ENCODE measurements at regions not wholly inside any gene's neighbourhood (a gene's known extent, or its start where the extent isn't known, plus 50 kb on each side); places are given as distances from the start of the nearest gene placed in this dataset.
A peak's percentile ranks its signal among the peaks of the same experiment; 100 is the strongest.

GRCh38 chr7:26504411-26505120, 212.9 kb downstream of the SNX10 start:
- Histone ChIP-seq H3K36me3 (no peaks in the 10 kb centered on the region), H3K27me3 (no peaks in the 10 kb centered on the region), H3K4me3 (no peak overlapping the region), H3K4me1 (no peaks in the 10 kb centered on the region), H3K9me3 (no peaks in the 10 kb centered on the region), H3K9ac (ENCODE audit: low read depth in 2 of 2, low read length in 2 of 2) (no peak overlapping the region), H3K27ac (no peak overlapping the region)
- intact Hi-C loops (cut with DNase I), result loop anchor here (10.0 kb wide), 1 partner anchor 160 kb away; no protein-coding TSS in a partner anchor
- no peak for DNase-seq
- TF ChIP-seq, protein P1, sequence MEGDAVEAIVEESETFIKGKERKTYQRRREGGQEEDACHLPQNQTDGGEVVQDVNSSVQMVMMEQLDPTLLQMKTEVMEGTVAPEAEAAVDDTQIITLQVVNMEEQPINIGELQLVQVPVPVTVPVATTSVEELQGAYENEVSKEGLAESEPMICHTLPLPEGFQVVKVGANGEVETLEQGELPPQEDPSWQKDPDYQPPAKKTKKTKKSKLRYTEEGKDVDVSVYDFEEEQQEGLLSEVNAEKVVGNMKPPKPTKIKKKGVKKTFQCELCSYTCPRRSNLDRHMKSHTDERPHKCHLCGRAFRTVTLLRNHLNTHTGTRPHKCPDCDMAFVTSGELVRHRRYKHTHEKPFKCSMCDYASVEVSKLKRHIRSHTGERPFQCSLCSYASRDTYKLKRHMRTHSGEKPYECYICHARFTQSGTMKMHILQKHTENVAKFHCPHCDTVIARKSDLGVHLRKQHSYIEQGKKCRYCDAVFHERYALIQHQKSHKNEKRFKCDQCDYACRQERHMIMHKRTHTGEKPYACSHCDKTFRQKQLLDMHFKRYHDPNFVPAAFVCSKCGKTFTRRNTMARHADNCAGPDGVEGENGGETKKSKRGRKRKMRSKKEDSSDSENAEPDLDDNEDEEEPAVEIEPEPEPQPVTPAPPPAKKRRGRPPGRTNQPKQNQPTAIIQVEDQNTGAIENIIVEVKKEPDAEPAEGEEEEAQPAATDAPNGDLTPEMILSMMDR (IDR thresholded peaks at IDR 0.05), result no peak

- no peak overlapping the region for H3K27ac ChIP-seq
- no peaks in the 10 kb centered on the region for H3K36me3 ChIP-seq
- DNase-seq, result no peak
- no peaks in the 10 kb centered on the region for H3K9me3 ChIP-seq
- no peak overlapping the region for H3K4me3 ChIP-seq
- intact Hi-C loops (cut with DNase I), result loop anchor here (10.0 kb wide), 1 partner anchor 159 kb away; no protein-coding TSS in a partner anchor
- no peaks in the 10 kb centered on the region for H3K4me1 ChIP-seq
- H3K27me3 ChIP-seq, result no peaks in the 10 kb centered on the region
- TF ChIP-seq, protein P1 (IDR thresholded peaks at IDR 0.05), result no peak
- H3K9ac ChIP-seq (ENCODE audit: low read depth in 2 of 2, low read length in 2 of 2), result no peak overlapping the region
These were observed 214.5 kb downstream of the SNX10 start for GRCh38 chr7:26506196-26506595.

DNA sequence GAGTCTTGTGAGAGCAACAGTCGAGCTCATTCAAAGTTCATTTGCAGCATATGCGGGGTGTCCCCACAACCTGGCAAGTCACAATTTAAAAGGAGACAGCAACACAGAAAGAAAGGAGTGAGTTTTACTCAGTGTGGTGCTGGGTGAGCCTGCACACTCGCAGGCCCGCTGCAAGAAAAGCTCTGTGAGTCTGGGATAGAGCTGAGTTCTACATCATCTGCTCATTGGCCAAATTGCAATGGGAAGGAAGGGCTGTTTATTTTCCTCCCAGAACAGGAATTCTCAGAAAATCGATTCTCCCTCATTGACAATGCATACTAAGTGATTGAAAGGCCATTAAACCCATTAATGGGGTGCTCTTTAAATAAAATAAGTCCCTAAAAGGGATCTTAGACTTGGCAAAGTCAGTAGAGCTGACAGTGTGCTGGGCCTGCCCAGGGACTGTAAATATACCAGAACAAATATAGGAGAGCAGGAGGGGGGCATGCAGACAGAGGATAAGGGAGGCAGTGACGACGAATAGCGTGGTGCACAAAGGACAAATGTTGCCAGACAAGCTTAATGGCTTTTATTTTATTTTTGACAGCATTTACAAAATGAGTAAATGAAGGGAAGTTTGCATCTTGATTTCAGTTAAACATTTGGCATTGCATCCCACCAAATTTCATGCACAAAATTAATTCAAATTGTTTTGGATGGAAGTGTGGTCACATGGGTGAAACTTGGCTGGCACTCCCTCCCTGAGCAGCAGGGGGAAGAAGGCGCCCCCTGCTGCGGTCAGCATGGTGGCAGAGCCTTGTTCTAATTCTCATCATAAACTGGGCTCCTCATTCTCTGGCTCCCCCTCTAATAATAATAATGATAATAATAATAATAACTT, 215.7 kb downstream of the SNX10 start:
- no peaks in the 10 kb centered on the region for H3K27me3 ChIP-seq
- TF ChIP-seq, protein P1 (IDR thresholded peaks at IDR 0.05), result no peak
- no peak overlapping the region for H3K27ac ChIP-seq
- intact Hi-C loops (cut with DNase I), result loop anchor here (10.0 kb wide), 1 partner anchor 157 kb away; no protein-coding TSS in a partner anchor
- no peak overlapping the region for H3K4me3 ChIP-seq
- H3K36me3 ChIP-seq, result no peaks in the 10 kb centered on the region
- no peaks in the 10 kb centered on the region for H3K4me1 ChIP-seq
- no peaks in the 10 kb centered on the region for H3K9me3 ChIP-seq
- DNase-seq, result no peak
- H3K9ac ChIP-seq (ENCODE audit: low read depth in 2 of 2, low read length in 2 of 2), result no peak overlapping the region

DNA sequence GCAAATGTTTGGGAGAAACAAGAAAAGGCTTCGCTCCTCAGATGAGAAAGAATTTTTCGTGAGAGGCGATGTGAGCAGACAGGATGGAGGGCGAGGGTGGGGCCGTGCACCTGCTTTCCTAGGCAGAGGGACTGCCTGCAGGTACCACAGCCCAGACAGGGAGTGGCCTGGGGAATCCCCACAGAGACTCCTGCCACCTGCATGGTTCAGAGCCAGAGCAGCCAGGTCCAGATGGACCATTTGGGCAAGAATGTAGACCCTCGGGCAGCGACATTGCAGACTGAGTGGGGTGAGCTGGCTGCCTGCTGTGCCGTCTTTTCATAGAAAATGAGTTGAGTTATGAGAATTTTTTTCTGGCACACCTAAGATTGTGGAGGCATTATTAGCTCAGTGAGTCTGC, 216.8 kb downstream of the SNX10 start:
- no peaks in the 10 kb centered on the region for H3K4me1 ChIP-seq

DNA sequence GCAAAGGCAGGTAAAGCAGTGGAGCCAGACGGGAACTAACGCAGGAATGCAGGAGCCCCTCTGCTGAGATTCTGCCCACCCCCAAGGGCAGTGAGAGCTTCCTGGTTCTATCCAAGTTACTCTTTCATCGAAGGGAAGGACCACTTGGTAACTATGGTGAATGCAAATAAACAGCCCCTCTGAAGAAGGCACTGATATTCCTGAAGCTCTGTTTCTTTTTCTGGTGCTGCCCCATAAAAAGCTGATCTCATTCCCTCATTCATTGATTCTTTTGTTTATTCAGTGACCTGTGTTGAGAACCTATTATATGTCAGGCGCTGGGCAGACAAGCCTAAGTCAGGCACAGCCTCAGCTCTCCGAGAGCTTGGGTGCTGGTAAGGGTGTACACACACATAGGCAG, 217.3 kb downstream of the SNX10 start:
- H3K36me3 ChIP-seq, result no peaks in the 10 kb centered on the region
- no peaks in the 10 kb centered on the region for H3K27me3 ChIP-seq
- no peaks in the 10 kb centered on the region for H3K4me1 ChIP-seq
- H3K9me3 ChIP-seq, result no peaks in the 10 kb centered on the region
- no peak overlapping the region for H3K4me3 ChIP-seq
- intact Hi-C loops (cut with DNase I), result loop anchor here (10.0 kb wide), 1 partner anchor 156 kb away; no protein-coding TSS in a partner anchor
- DNase-seq, result no peak
- H3K27ac ChIP-seq, result no peak overlapping the region
- TF ChIP-seq, protein P1 (IDR thresholded peaks at IDR 0.05), result no peak
- H3K9ac ChIP-seq (ENCODE audit: low read depth in 2 of 2, low read length in 2 of 2), result no peak overlapping the region

More for the DNA sequence above, 216.8 kb downstream of the SNX10 start:
- H3K9me3 ChIP-seq, result no peaks in the 10 kb centered on the region
- TF ChIP-seq, protein P1 (IDR thresholded peaks at IDR 0.05), result no peak
- H3K27ac ChIP-seq, result no peak overlapping the region
- intact Hi-C loops (cut with DNase I), result loop anchor here (10.0 kb wide), 1 partner anchor 156 kb away; no protein-coding TSS in a partner anchor
- H3K27me3 ChIP-seq, result no peaks in the 10 kb centered on the region
- DNase-seq, result peak; percentile 59
- H3K4me3 ChIP-seq, result no peak overlapping the region
- no peaks in the 10 kb centered on the region for H3K36me3 ChIP-seq
- H3K9ac ChIP-seq (ENCODE audit: low read depth in 2 of 2, low read length in 2 of 2), result no peak overlapping the region
